DND-41 (cell line): ENCODE measurements at regions not wholly inside any gene's neighbourhood (a gene's known extent, or its start where the extent isn't known, plus 50 kb on each side); places are given as distances from the start of the nearest gene placed in this dataset.

Source experiments
- ATAC-seq: fragments of 200-7000 bp; cut with Tn5 transposase; 3 replicates; pipeline ENCODE4 v1.9.1; 2021; ENCODE audit warnings: low read depth; ENCODE audit not compliant: insufficient read depth
- DNase-seq: peaks from one replicate; pipeline ENCODE4 v3.0.0-alpha.2; 2020
- H2AFZ ChIP-seq: 2 replicates; pipeline ENCODE4 v1.6.0; 2012; ENCODE audit warnings: low read depth, low read length
- H3K27ac ChIP-seq: 2 replicates; pipeline ENCODE4 v1.5.1; 2012; ENCODE audit warnings: low read length, inconsistent platforms
- H3K27me3 ChIP-seq: fragments of 200-600 bp; sonication (generic); 2 replicates; pipeline ENCODE4 v1.6.0; 2012; ENCODE audit warnings: low read length, mild to moderate bottlenecking, inconsistent platforms; ENCODE audit not compliant: insufficient read depth, poor library complexity
- H3K36me3 ChIP-seq: 2 replicates; pipeline ENCODE4 v1.5.1; 2012; ENCODE audit warnings: low read length, inconsistent platforms; ENCODE audit not compliant: insufficient read depth
- H3K4me1 ChIP-seq: 2 replicates; pipeline ENCODE4 v1.5.1; 2012; ENCODE audit warnings: mild to moderate bottlenecking, low read length; ENCODE audit not compliant: insufficient read depth
- H3K4me2 ChIP-seq: 2 replicates; pipeline ENCODE4 v1.6.0; 2012; ENCODE audit warnings: mild to moderate bottlenecking, moderate library complexity, low read length, inconsistent platforms; ENCODE audit not compliant: insufficient read depth
- H3K4me3 ChIP-seq, 2 experiments: fragments of 200-600 bp in 1 of 2; shearing (Covaris generic) in 1 of 2; 2 replicates each; pipeline ENCODE4 v1.5.1; 2012 to 2016; ENCODE audit warnings: inconsistent platforms in 2 of 2, low read length in 2 of 2, mild to moderate bottlenecking in 2 of 2, low read depth in 1 of 2, moderate library complexity in 1 of 2
- H3K79me2 ChIP-seq: 2 replicates; pipeline ENCODE4 v1.6.0; 2012; ENCODE audit warnings: low read length, inconsistent platforms; ENCODE audit not compliant: insufficient read depth
- H3K9ac ChIP-seq: 2 replicates; pipeline ENCODE4 v1.6.0; 2012; ENCODE audit warnings: low read depth, mild to moderate bottlenecking, inconsistent platforms, low read length, moderate library complexity
- H3K9me3 ChIP-seq: 2 replicates; pipeline ENCODE4 v1.5.1; 2012; ENCODE audit warnings: low read length, moderate library complexity, mild to moderate bottlenecking, inconsistent platforms; ENCODE audit not compliant: insufficient read depth, severe bottlenecking
- H4K20me1 ChIP-seq: 2 replicates; pipeline ENCODE4 v1.6.0; 2012; ENCODE audit warnings: low read length; ENCODE audit not compliant: insufficient read depth
- EZH2 ChIP-seq: IDR thresholded peaks from 3 replicates; pipeline ENCODE4 v1.6.1; 2012; ENCODE audit warnings: borderline replicate concordance, low read depth, mild to moderate bottlenecking, moderate library complexity, low read length, inconsistent platforms; ENCODE audit not compliant: severe bottlenecking
- TF ChIP-seq, protein P1 (sequence below): IDR thresholded peaks from 2 replicates; pipeline ENCODE4 v1.5.1; 2012; ENCODE audit warnings: borderline replicate concordance, low read length, moderate library complexity, mild to moderate bottlenecking; ENCODE audit not compliant: poor library complexity, severe bottlenecking; ENCODE audit errors: extremely low read depth

GRCh38 chr22:22142661-22143060 lies 101.9 kb upstream of the VPREB1 start:
- Histone ChIP-seq H3K9ac (no peak overlapping the region), H2AFZ (no peak overlapping the region), H3K4me1 (no peaks in the 10 kb centered on the region), H3K4me2 (no peak overlapping the region), H3K27ac (no peak overlapping the region), H3K4me3 (no peak overlapping the region), H3K79me2 (no peaks in the 10 kb centered on the region), H3K27me3 (peaks cover 35% of the 10 kb centered on the region), H4K20me1 (no peaks in the 10 kb centered on the region), H3K9me3 (no peaks in the 10 kb centered on the region), H3K36me3 (no peaks in the 10 kb centered on the region)
- ATAC-seq (no peak), DNase-seq (no peak)
- no peak for TF ChIP-seq EZH2
- TF ChIP-seq, protein P1, sequence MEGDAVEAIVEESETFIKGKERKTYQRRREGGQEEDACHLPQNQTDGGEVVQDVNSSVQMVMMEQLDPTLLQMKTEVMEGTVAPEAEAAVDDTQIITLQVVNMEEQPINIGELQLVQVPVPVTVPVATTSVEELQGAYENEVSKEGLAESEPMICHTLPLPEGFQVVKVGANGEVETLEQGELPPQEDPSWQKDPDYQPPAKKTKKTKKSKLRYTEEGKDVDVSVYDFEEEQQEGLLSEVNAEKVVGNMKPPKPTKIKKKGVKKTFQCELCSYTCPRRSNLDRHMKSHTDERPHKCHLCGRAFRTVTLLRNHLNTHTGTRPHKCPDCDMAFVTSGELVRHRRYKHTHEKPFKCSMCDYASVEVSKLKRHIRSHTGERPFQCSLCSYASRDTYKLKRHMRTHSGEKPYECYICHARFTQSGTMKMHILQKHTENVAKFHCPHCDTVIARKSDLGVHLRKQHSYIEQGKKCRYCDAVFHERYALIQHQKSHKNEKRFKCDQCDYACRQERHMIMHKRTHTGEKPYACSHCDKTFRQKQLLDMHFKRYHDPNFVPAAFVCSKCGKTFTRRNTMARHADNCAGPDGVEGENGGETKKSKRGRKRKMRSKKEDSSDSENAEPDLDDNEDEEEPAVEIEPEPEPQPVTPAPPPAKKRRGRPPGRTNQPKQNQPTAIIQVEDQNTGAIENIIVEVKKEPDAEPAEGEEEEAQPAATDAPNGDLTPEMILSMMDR = no peak

GRCh38 chr22:22141771-22142591 lies 102.6 kb upstream of the VPREB1 start:
- Histone ChIP-seq H3K9ac (no peak overlapping the region), H3K27me3 (peaks cover 35% of the 10 kb centered on the region), H4K20me1 (no peaks in the 10 kb centered on the region), H3K27ac (no peak overlapping the region), H3K4me3 (no peak overlapping the region), H3K79me2 (no peaks in the 10 kb centered on the region), H3K4me2 (no peak overlapping the region), H3K4me1 (no peaks in the 10 kb centered on the region), H3K9me3 (no peaks in the 10 kb centered on the region), H2AFZ (no peak overlapping the region), H3K36me3 (no peaks in the 10 kb centered on the region)
- no peak for ATAC-seq
- no peak for DNase-seq
- no peak for TF ChIP-seq EZH2
- TF ChIP-seq, protein P1 = no peak

DNA sequence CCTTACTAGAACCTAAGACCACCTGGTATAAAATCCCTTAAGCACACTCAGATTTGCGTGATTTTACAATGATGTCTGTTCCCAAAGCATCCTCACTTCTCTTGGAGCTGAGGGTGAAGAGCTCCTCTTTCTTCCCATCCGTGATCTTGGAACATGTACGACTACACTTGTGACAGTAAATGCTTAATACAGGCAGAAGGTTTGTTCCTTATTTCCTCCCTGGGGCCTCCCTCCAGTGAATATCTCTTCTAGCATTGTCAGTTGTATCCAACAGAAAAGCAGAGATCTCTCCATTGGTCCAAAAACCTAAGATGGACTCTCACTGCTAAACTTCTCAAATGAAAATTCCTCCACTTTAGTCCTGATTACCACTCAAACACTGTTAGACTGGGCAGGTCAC lies 103.6 kb upstream of the VPREB1 start:
- ATAC-seq = no peak

More for the DNA sequence above, 103.6 kb upstream of the VPREB1 start:
- no peak overlapping the region for H3K27ac ChIP-seq
- TF ChIP-seq EZH2 = no peak
- TF ChIP-seq, protein P1 = no peak
- DNase-seq = no peak
- H3K9ac ChIP-seq = no peak overlapping the region
- no peaks in the 10 kb centered on the region for H3K79me2 ChIP-seq
- H2AFZ ChIP-seq = no peak overlapping the region
- H4K20me1 ChIP-seq = no peaks in the 10 kb centered on the region
- H3K4me2 ChIP-seq = no peak overlapping the region
- no peak overlapping the region for H3K4me3 ChIP-seq
- peaks cover 29% of the 10 kb centered on the region for H3K27me3 ChIP-seq
- no peaks in the 10 kb centered on the region for H3K9me3 ChIP-seq
- H3K36me3 ChIP-seq = no peaks in the 10 kb centered on the region
- no peaks in the 10 kb centered on the region for H3K4me1 ChIP-seq
